ENCODE measurements at regions not wholly inside any gene's neighbourhood (a gene's known extent, or its start where the extent isn't known, plus 50 kb on each side); places are given as distances from the start of the nearest gene placed in this dataset.
A peak's percentile ranks its signal among the peaks of the same experiment; 100 is the strongest.

- H3K4me1 ChIP-seq, result peaks cover 7 to 8% of the 10 kb centered on the region in 2 donors
- H3K27ac ChIP-seq, result peak overlapping the region; percentile 74 to 93
- DNase-seq, result no peak
- H3K36me3 ChIP-seq, result no peaks in the 10 kb centered on the region
- H3K9me3 ChIP-seq, result no peaks in the 10 kb centered on the region
- intact Hi-C loops (cut with DNase I; ENCODE audit: low total_unique reads), result no loop called here
- TF ChIP-seq, protein P1, sequence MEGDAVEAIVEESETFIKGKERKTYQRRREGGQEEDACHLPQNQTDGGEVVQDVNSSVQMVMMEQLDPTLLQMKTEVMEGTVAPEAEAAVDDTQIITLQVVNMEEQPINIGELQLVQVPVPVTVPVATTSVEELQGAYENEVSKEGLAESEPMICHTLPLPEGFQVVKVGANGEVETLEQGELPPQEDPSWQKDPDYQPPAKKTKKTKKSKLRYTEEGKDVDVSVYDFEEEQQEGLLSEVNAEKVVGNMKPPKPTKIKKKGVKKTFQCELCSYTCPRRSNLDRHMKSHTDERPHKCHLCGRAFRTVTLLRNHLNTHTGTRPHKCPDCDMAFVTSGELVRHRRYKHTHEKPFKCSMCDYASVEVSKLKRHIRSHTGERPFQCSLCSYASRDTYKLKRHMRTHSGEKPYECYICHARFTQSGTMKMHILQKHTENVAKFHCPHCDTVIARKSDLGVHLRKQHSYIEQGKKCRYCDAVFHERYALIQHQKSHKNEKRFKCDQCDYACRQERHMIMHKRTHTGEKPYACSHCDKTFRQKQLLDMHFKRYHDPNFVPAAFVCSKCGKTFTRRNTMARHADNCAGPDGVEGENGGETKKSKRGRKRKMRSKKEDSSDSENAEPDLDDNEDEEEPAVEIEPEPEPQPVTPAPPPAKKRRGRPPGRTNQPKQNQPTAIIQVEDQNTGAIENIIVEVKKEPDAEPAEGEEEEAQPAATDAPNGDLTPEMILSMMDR (IDR thresholded peaks at IDR 0.05), result no peak
- TF ChIP-seq POLR2A (IDR thresholded peaks at IDR 0.05), result no peak
- no peak overlapping the region for H3K4me3 ChIP-seq
- no peaks in the 10 kb centered on the region for H3K27me3 ChIP-seq
Observed at GRCh38 chr18:61731178-61731577, 161.6 kb downstream of the RNF152 start.

DNA sequence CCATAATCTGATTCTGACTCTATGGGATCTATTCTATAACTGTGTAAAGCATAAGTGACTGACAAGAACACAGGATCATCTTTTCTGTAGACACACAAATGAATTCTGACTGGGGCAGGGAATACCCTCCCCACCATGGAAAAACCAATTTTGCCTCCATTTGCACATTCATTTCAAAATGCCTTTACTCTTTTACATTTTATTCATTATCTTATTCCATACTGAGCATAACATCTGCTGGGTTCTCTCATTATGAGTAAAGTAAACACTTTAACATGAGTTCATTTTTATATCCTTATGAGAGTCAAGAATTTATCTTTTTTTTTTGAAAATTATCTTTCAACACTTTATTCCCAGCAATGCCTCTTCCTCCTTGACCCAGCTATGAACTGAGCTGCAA is 163.5 kb downstream of the RNF152 start:
- no peak for TF ChIP-seq POLR2A (IDR thresholded peaks at IDR 0.05)
- TF ChIP-seq, protein P1 (IDR thresholded peaks at IDR 0.05), result no peak
- Histone ChIP-seq H3K27me3 (no peaks in the 10 kb centered on the region), H3K4me3 (no peak overlapping the region), H3K36me3 (no peaks in the 10 kb centered on the region), H3K4me1 (peaks cover 6 to 8% of the 10 kb centered on the region in 2 donors), H3K9me3 (no peaks in the 10 kb centered on the region), H3K27ac (no peak overlapping the region)
- no peak for DNase-seq
- intact Hi-C loops (cut with DNase I; ENCODE audit: low total_unique reads), result no loop called here

DNA sequence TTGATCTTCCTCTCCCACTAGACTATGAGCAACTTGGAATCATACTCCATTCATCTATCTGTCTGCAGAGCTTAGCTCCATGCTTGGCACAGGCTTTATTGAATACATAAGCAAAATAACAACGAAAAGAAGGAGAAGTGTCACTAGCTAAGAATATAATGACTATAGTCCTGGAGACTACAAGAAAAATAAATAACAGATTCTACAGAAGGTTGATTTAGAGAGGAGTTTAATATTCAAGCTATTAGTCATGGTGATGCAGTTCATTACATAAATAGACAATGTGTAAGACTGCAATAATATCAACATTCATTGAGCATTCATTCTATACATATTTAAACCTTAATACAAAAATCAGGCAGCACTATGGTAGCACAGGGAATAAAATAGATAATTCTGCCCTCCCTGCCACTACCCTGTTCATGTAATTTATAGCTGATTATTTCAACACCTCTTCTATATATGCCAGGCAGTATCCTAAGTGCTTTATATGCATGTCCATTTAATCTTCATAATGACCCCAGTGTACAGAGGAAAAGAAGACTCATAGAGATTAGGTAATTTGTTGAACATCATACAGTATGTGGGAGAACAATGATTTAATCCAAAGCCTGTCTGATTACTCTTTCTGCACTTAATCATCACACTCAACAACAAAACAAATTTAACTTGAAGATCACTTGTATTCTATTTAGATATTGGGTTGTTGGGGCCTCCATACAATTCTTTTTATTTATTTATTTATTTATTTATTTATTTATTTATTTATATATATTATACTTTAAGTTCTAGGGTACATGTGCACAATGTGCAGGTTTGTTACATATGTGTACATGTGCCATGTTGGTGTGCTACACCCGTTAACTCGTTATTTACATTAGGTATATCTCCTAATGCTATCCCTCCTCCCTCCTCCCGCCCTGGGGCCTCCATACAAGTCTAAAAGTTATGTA is 165.3 kb downstream of the RNF152 start:
- no peak for DNase-seq
- H3K27me3 ChIP-seq, result no peaks in the 10 kb centered on the region

GRCh38 chr18:61724532-61724931 is 168.3 kb downstream of the RNF152 start:
- DNase-seq, result no peak
- intact Hi-C loops (cut with DNase I; ENCODE audit: low total_unique reads), result no loop called here
- H3K9me3 ChIP-seq, result no peaks in the 10 kb centered on the region
- H3K4me3 ChIP-seq, result no peak overlapping the region
- no peaks in the 10 kb centered on the region for H3K36me3 ChIP-seq
- H3K27me3 ChIP-seq, result no peaks in the 10 kb centered on the region
- TF ChIP-seq POLR2A (IDR thresholded peaks at IDR 0.05), result no peak
- TF ChIP-seq, protein P1 (IDR thresholded peaks at IDR 0.05), result no peak
- no peak overlapping the region for H3K27ac ChIP-seq
- H3K4me1 ChIP-seq, result no peaks in the 10 kb centered on the region

More for the DNA sequence above, 165.3 kb downstream of the RNF152 start:
- Histone ChIP-seq H3K9me3 (no peaks in the 10 kb centered on the region), H3K27ac (no peak overlapping the region), H3K4me1 (no peaks in the 10 kb centered on the region), H3K36me3 (no peaks in the 10 kb centered on the region), H3K4me3 (no peak overlapping the region)
- intact Hi-C loops (cut with DNase I; ENCODE audit: low total_unique reads), result no loop called here
- TF ChIP-seq, protein P1 (IDR thresholded peaks at IDR 0.05), result no peak
- TF ChIP-seq POLR2A (IDR thresholded peaks at IDR 0.05), result no peak

GRCh38 chr18:61722247-61722646 is 170.6 kb downstream of the RNF152 start:
- Histone ChIP-seq H3K4me1 (no peaks in the 10 kb centered on the region), H3K27me3 (no peaks in the 10 kb centered on the region), H3K27ac (no peak overlapping the region), H3K9me3 (no peaks in the 10 kb centered on the region), H3K36me3 (no peaks in the 10 kb centered on the region), H3K4me3 (no peak overlapping the region)
- intact Hi-C loops (cut with DNase I; ENCODE audit: low total_unique reads), result no loop called here
- no peak for DNase-seq
- TF ChIP-seq, protein P1 (IDR thresholded peaks at IDR 0.05), result no peak
- TF ChIP-seq POLR2A (IDR thresholded peaks at IDR 0.05), result no peak

Data from uterus (tissue), 3 donors.